ENCODE measurements at regions not wholly inside any gene's neighbourhood (a gene's known extent, or its start where the extent isn't known, plus 50 kb on each side); places are given as distances from the start of the nearest gene placed in this dataset.

GRCh38 chr13:111846391-111847159 is 220.4 kb upstream of the SOX1 start:
- peak overlapping the region; percentile 39 for H4K91ac ChIP-seq (replicated peaks; ENCODE audit: insufficient read length, low read length)
- WGBS, 2 experiments (ENCODE audit: extremely low coverage in 1 of 2, insufficient coverage in 1 of 2, insufficient read length in 1 of 2, insufficient replicate concordance in 2 of 2, low coverage in 1 of 2, low lambda C conversion rate in 2 of 2, missing lambda C conversion rate in 1 of 2), result 17% methylated on average over 14 of the region's 14 CpGs; no CpG with 5 or more reads in 1 of the 2 experiments
- H4K8ac ChIP-seq (ENCODE audit: extremely low read depth, insufficient read depth, low read length), result no peak overlapping the region
- peak overlapping the region; percentile 4; the same call in 1 of the 2 replicates for H3K27ac ChIP-seq (ENCODE audit: low read depth, low read length)
- H3K27me3 ChIP-seq (replicated peaks in 1 of 4; ENCODE audit: control insufficient read depth in 3 of 4, extremely low read depth in 1 of 4, insufficient read depth in 3 of 4, low read length in 3 of 4), result no peaks in the 10 kb centered on the region
- H3K9ac ChIP-seq (replicated peaks in 1 of 4; ENCODE audit: extremely low read depth in 1 of 4, low read depth in 3 of 4, low read length in 3 of 4), result no peak overlapping the region
- H2BK12ac ChIP-seq (ENCODE audit: low read depth, low read length), result peak overlapping the region; percentile 85; the same call in 1 of the 2 replicates
- POLR2A ChIA-PET (ENCODE audit: partially characterized antibody), result interaction anchor here (1.8 kb wide), 1 partner anchor 8 kb away, joined by 9 read pairs; no protein-coding TSS in a partner anchor
- no peak overlapping the region for H2AK5ac ChIP-seq (ENCODE audit: low read depth, low read length)
- peaks cover 5% of the 10 kb centered on the region in 2 experiments; a peak in 1 of 4 replicates for H3K9me3 ChIP-seq (ENCODE audit: insufficient read depth in 2 of 2, low read depth in 1 of 2, low read length in 1 of 2)
- peak overlapping the region; percentile 2 for H4K5ac ChIP-seq (ENCODE audit: insufficient read length, low read depth, low read length)
- H2BK20ac ChIP-seq (ENCODE audit: low read length), result peak overlapping the region; percentile 51; the same call in 1 of the 2 replicates
- peak overlapping the region; percentile 26; the same call in 1 of the 2 replicates for H3K18ac ChIP-seq (ENCODE audit: extremely low read depth, low read length)
- no peaks in the 10 kb centered on the region for H3K79me1 ChIP-seq (ENCODE audit: low read depth, low read length)
- H3K4me3 ChIP-seq (ENCODE audit: extremely low read depth in 1 of 4, insufficient read depth in 2 of 4, low read depth in 3 of 4, low read length in 4 of 4), result peak overlapping the region in 2 of 4 experiments; percentile 4 to 46; a peak in 2 of 8 replicates
- no peaks in the 10 kb centered on the region for H4K20me1 ChIP-seq (replicated peaks in 1 of 2; ENCODE audit: control insufficient read depth in 1 of 2, insufficient read depth in 2 of 2, low read length in 2 of 2)
- H2AFZ ChIP-seq (ENCODE audit: low read length), result peak overlapping the region; percentile 28; the same call in 1 of the 2 replicates
- peak overlapping the region; percentile 0 for H3K56ac ChIP-seq (replicated peaks; ENCODE audit: insufficient read length, low read depth, low read length)
- 0 out of 2 replicates have a peak overlapping the region, but pooled peaks have one; percentile 36 for H2BK15ac ChIP-seq (ENCODE audit: low read length)
- H3K23ac ChIP-seq (ENCODE audit: insufficient read length), result no peak overlapping the region
- FAIRE-seq, result no peak
- no peaks in the 10 kb centered on the region for H3K79me2 ChIP-seq (ENCODE audit: control insufficient read depth in 1 of 2, insufficient read depth in 2 of 2, low read length in 2 of 2)
- no peaks in the 10 kb centered on the region for H3K23me2 ChIP-seq (ENCODE audit: low read depth, low read length)
- peak overlapping the region; percentile 0 for H3K4ac ChIP-seq (replicated peaks; ENCODE audit: insufficient read length, low read depth, low read length)
- H3K4me2 ChIP-seq (ENCODE audit: insufficient read depth in 1 of 2, low read depth in 2 of 2, low read length in 2 of 2), result peak overlapping the region; percentile 61 to 84
- peak overlapping the region; percentile 6 for H2BK120ac ChIP-seq (replicated peaks; ENCODE audit: low read depth, low read length)
- H3K36me3 ChIP-seq (ENCODE audit: control insufficient read depth in 2 of 4, insufficient read depth in 4 of 4, low read length in 3 of 4), result no peaks in the 10 kb centered on the region
- TF ChIP-seq, protein P1, sequence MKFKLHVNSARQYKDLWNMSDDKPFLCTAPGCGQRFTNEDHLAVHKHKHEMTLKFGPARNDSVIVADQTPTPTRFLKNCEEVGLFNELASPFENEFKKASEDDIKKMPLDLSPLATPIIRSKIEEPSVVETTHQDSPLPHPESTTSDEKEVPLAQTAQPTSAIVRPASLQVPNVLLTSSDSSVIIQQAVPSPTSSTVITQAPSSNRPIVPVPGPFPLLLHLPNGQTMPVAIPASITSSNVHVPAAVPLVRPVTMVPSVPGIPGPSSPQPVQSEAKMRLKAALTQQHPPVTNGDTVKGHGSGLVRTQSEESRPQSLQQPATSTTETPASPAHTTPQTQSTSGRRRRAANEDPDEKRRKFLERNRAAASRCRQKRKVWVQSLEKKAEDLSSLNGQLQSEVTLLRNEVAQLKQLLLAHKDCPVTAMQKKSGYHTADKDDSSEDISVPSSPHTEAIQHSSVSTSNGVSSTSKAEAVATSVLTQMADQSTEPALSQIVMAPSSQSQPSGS (IDR thresholded peaks at IDR 0.05; ENCODE audit: low read length), result no peak
- TF ChIP-seq NANOG (IDR thresholded peaks at IDR 0.05; ENCODE audit: insufficient read depth, low read depth, low read length, poor library complexity, severe bottlenecking) (no peak), GTF2F1 (IDR thresholded peaks at IDR 0.05; ENCODE audit: borderline replicate concordance, low read depth, low read length) (no peak), RAD21 (IDR thresholded peaks at IDR 0.05 in 1 of 2, conservative IDR thresholded peaks at IDR 0.05 in 1 of 2; ENCODE audit: low read depth in 2 of 2, low read length in 2 of 2) (no peak), SIX5 (IDR thresholded peaks at IDR 0.05; ENCODE audit: low read depth, low read length) (no peak)
- DNase-seq (ENCODE audit: low read depth in 1 of 2, low spot score in 2 of 2), result peak; percentile 5 to 48
- H2BK5ac ChIP-seq (ENCODE audit: low read depth, low read length), result peak overlapping the region; percentile 93; the same call in 1 of the 2 replicates
- no peak overlapping the region for H3K14ac ChIP-seq (ENCODE audit: insufficient read length)
- CTCF ChIA-PET (ENCODE audit: partially characterized antibody), result interaction anchor here (1.1 kb wide), 1 partner anchor 15 kb away, joined by 3 read pairs; no protein-coding TSS in a partner anchor
- H3K4me1 ChIP-seq (replicated peaks in 1 of 4; ENCODE audit: control insufficient read depth in 3 of 4, insufficient read depth in 4 of 4, low read length in 3 of 4), result peaks cover 4 to 26% (median 11%) of the 10 kb centered on the region in 4 experiments
